HepG2 (cell line): ENCODE measurements at regions not wholly inside any gene's neighbourhood (a gene's known extent, or its start where the extent isn't known, plus 50 kb on each side); places are given as distances from the start of the nearest gene placed in this dataset.

Experiments
- ATAC-seq: fragments of 200-7000 bp; cut with Tn5 transposase; 3 replicates; pipeline ENCODE4 v1.9.1; 2020; ENCODE audit warnings: mild to moderate bottlenecking, moderate library complexity
- BruUV-seq: library from RNA; stranded (reverse); fragments of 400-500 nt; replicated peaks from 2 replicates; lab custom pipeline; 2021; lab: Mats Ljungman, UMichigan
- CTCF ChIA-PET: fragments of 300-600 bp; formaldehyde crosslinking; extraction: SDS; loops from one replicate; lab custom pipeline; 2021; ENCODE audit warnings: low total read pairs, inconsistent platforms, low intra/inter-chr PET ratio; lab: Yijun Ruan, JAX
- POLR2A ChIA-PET: fragments of 350-600 bp; sonication (Branson Sonifier 250); formaldehyde crosslinking; loops from one replicate; lab custom pipeline; 2020; ENCODE audit warnings: antibody characterized with exemption, inconsistent platforms; lab: Yijun Ruan, JAX
- DNase-seq: peaks from one replicate; pipeline ENCODE4 v3.0.0-alpha.2; 2015; ENCODE audit warnings: low spot score
- FAIRE-seq: peaks from 3 replicates; lab custom pipeline; 2011; peaks lifted over from hg19 to GRCh38; lab: Jason Lieb, UNC
- H2AFZ ChIP-seq: one replicate; pipeline ENCODE4 v1.6.1; 2011; ENCODE audit warnings: low read length, inconsistent platforms
- H3K27ac ChIP-seq: fragments of 300-600 bp; 3 replicates; pipeline ENCODE4 v1.8.0; 2011; ENCODE audit warnings: mixed run types, mild to moderate bottlenecking, mixed read lengths, low read length, inconsistent platforms; ENCODE audit not compliant: insufficient read depth; ENCODE audit errors: extremely low read length
- H3K27me3 ChIP-seq, 2 experiments: fragments of 200-600 bp in 1 of 2; 2 replicates in 1 of 2; 3 replicates in 1 of 2; pipeline versions ENCODE4 v1.6.0 to v1.8.0; 2011; ENCODE audit warnings: low read length in 2 of 2, mild to moderate bottlenecking in 2 of 2, moderate library complexity in 2 of 2, inconsistent platforms in 1 of 2; ENCODE audit not compliant: insufficient read depth in 2 of 2, control insufficient read depth in 1 of 2
- H3K36me3 ChIP-seq, 2 experiments: fragments of 200-600 bp in 1 of 2; replicated peaks in 1 of 2; 2 replicates in 1 of 2; 3 replicates in 1 of 2; pipeline versions ENCODE4 v1.5.1 to v1.8.0; 2011; ENCODE audit warnings: low read length in 2 of 2, inconsistent platforms in 1 of 2; ENCODE audit not compliant: insufficient read depth in 2 of 2, control insufficient read depth in 1 of 2
- H3K4me1 ChIP-seq: 2 replicates; pipeline ENCODE4 v1.5.1; 2012; ENCODE audit warnings: low read length, inconsistent platforms; ENCODE audit not compliant: insufficient read depth
- H3K4me2 ChIP-seq: 2 replicates; pipeline ENCODE4 v1.6.0; 2011; ENCODE audit warnings: low read depth, low read length, inconsistent platforms
- H3K4me3 ChIP-seq, 3 experiments: fragments of 200-600 bp in 1 of 3; sonication (generic), shearing (Covaris generic) in 1 of 3; replicated peaks in 1 of 3; 2 replicates each; pipeline ENCODE4 v1.5.1; 2011 to 2016; ENCODE audit warnings: low read length in 3 of 3, inconsistent platforms in 2 of 3, low read depth in 2 of 3, mild to moderate bottlenecking in 2 of 3, control low read depth in 1 of 3, mixed read lengths in 1 of 3; ENCODE audit not compliant: insufficient read depth in 1 of 3
- H3K79me2 ChIP-seq: one replicate; pipeline ENCODE4 v1.6.1; 2011; ENCODE audit warnings: low read length, inconsistent platforms; ENCODE audit not compliant: insufficient read depth
- H3K9ac ChIP-seq: 2 replicates; pipeline ENCODE4 v1.6.0; 2011; ENCODE audit warnings: mild to moderate bottlenecking, low read depth, low read length, inconsistent platforms; ENCODE audit not compliant: insufficient read depth
- H3K9me3 ChIP-seq: 2 replicates; pipeline ENCODE4 v1.5.1; 2012; ENCODE audit warnings: mild to moderate bottlenecking, low read length
- H4K20me1 ChIP-seq: 2 replicates; pipeline ENCODE4 v1.6.0; 2011; ENCODE audit warnings: inconsistent platforms, mild to moderate bottlenecking, low read length, moderate library complexity; ENCODE audit not compliant: insufficient read depth
- ATF7 ChIP-seq, 2 experiments: fragments of 450-650 bp in 1 of 2; sonication (generic) in 1 of 2; formaldehyde crosslinking in 1 of 2; IDR thresholded peaks; 2 replicates each; pipeline versions ENCODE4 v1.4.0 to v1.6.1; 2016 to 2020; ENCODE audit warnings: antibody characterized with exemption in 1 of 2, mild to moderate bottlenecking in 1 of 2, missing genetic modification reagents in 1 of 2
- CEBPG ChIP-seq: IDR thresholded peaks from 2 replicates; pipeline ENCODE4 v1.6.1; 2016
- CREB1 ChIP-seq, 2 experiments: fragments of 450-650 bp in 1 of 2; IDR thresholded peaks; 2 replicates each; pipeline ENCODE4 v1.6.1; 2016 to 2017; ENCODE audit warnings: control low read depth in 1 of 2, mild to moderate bottlenecking in 1 of 2, missing compliant biosample characterization in 1 of 2, missing genetic modification characterization in 1 of 2
- KMT2B ChIP-seq: IDR thresholded peaks from 2 replicates; pipeline ENCODE4 v1.6.1; 2016; ENCODE audit warnings: missing genetic modification reagents, missing compliant biosample characterization
- MEIS2 ChIP-seq: sonication (generic); formaldehyde crosslinking; IDR thresholded peaks from 2 replicates; pipeline ENCODE4 v1.9.0; 2021; ENCODE audit warnings: mild to moderate bottlenecking, missing genetic modification reagents
- ZEB1 ChIP-seq: IDR thresholded peaks from 2 replicates; pipeline ENCODE4 v1.6.1; 2012; ENCODE audit warnings: mild to moderate bottlenecking, low read depth, inconsistent platforms; ENCODE audit not compliant: insufficient replicate concordance
- ZNF569 ChIP-seq: sonication (generic); formaldehyde crosslinking; IDR thresholded peaks from 2 replicates; pipeline ENCODE4 v1.5.0; 2020; ENCODE audit warnings: mild to moderate bottlenecking, missing genetic modification reagents, moderate library complexity, borderline replicate concordance
- WGBS: methylation state at CpG from one replicate; pipeline ENCODE4 v1.1.6; 2017; ENCODE audit warnings: low lambda C conversion rate; 5-methylcytosine and 5-hydroxymethylcytosine counted together
- in situ Hi-C: cut with HindIII; loops from 2 replicates; pipeline ENCODE4 v1.10.0; 2017; ENCODE audit warnings: low pct_unique_long_range_greater_than_20kb; ENCODE audit not compliant: extremely low pct_ligation_motif_present
- intact Hi-C: fragments of 100-400 bp; cut with micrococcal nuclease; formaldehyde crosslinking; loops from one replicate; pipeline ENCODE4 v1.10.0; 2022; ENCODE audit not compliant: unreplicated experiment

- BruUV-seq: no TSS peak
- FAIRE-seq: no peak
- ATAC-seq: no peak
- in situ Hi-C loops: no loop called here
- H3K36me3 ChIP-seq: no peaks in the 10 kb centered on the region
- DNase-seq: no peak
- no peaks in the 10 kb centered on the region for H4K20me1 ChIP-seq
- H3K4me3 ChIP-seq: no peak overlapping the region
- no peak overlapping the region for H3K9ac ChIP-seq
- no peaks in the 10 kb centered on the region for H3K27me3 ChIP-seq
- ChIA-PET POLR2A (no interaction called here), CTCF (no interaction called here)
- H3K79me2 ChIP-seq: no peaks in the 10 kb centered on the region
- no peaks in the 10 kb centered on the region for H3K9me3 ChIP-seq
- no peak overlapping the region for H3K4me2 ChIP-seq
- H3K27ac ChIP-seq: no peak overlapping the region
- H3K4me1 ChIP-seq: peaks cover 8% of the 10 kb centered on the region; the same call in 1 of the 2 replicates
- intact Hi-C loops: no loop called here
- H2AFZ ChIP-seq: no peak overlapping the region
- TF ChIP-seq ZNF569 (CRISPR knock-in tag): no peak
- TF ChIP-seq MEIS2 (CRISPR knock-in tag): no peak
- TF ChIP-seq CEBPG: no peak
Measured at GRCh38 chr10:28958468-28958867, 281.1 kb downstream of the BAMBI start.

DNA sequence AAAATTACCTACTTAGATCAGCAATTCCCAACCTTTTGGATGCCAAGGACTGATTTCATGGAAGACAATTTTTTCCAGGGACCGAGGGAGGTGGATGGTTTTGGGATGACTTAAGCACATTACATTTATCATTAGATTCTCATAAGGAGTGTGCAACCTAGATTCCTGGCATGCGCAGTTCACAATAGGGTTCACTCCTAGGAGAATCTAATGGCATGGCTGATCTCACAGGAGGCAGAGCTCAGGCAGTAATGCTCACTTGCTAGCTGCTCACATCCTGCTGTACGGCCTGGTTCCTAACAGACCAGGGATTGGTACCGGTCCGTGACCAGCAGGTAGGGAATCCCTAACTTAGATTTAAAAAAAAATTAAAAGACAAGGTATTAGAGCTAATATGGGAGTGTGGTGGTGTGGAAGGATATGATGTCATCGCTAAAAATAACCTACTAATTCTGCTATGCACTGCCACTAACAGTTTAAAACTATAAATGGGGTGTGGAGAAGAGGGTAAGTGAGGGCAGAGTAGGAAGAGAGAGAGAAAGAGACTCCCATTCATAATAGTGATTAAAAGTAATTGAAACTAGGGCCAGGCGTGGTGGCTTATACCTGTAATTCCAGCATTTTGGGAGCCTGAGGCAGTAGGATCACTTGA lies 282.7 kb downstream of the BAMBI start:
- Histone ChIP-seq H2AFZ (no peak overlapping the region), H3K36me3 (no peaks in the 10 kb centered on the region), H3K4me2 (no peak overlapping the region), H3K4me3 (no peak overlapping the region), H3K79me2 (no peaks in the 10 kb centered on the region), H3K27me3 (no peaks in the 10 kb centered on the region; a peak in 1 of 5 replicates), H4K20me1 (no peaks in the 10 kb centered on the region), H3K4me1 (peaks cover 10% of the 10 kb centered on the region; the same call in 1 of the 2 replicates), H3K9me3 (no peaks in the 10 kb centered on the region)
- FAIRE-seq (no peak), ATAC-seq (no peak)
- 83% methylated on average over 7 of the region's 7 CpGs for WGBS
- in situ Hi-C loops: no loop called here
- intact Hi-C loops: no loop called here
- ChIA-PET POLR2A (no interaction called here), CTCF (no interaction called here)
- TF ChIP-seq CREB1 (IDR thresholded peaks at IDR 0.05) (0 out of 2 replicates have a peak, but pooled peaks have one; percentile 3), CREB1 (CRISPR knock-in tag; IDR thresholded peaks at IDR 0.05) (no peak), ATF7 (IDR thresholded peaks at IDR 0.05) (peak; percentile 86), ATF7 (CRISPR knock-in tag; IDR thresholded peaks at IDR 0.05) (no peak), ZEB1 (no peak), KMT2B (CRISPR knock-in tag) (no peak)
- TF ChIP-seq, all 625 proteins: peak for 2
- no peak for DNase-seq
- BruUV-seq: no TSS peak
- no peak overlapping the region for H3K9ac ChIP-seq
- no peak overlapping the region for H3K27ac ChIP-seq
